OCI-LY7 (cell line): ENCODE measurements at regions not wholly inside any gene's neighbourhood (a gene's known extent, or its start where the extent isn't known, plus 50 kb on each side); places are given as distances from the start of the nearest gene placed in this dataset.

Source experiments
- BruUV-seq: library from RNA; stranded (reverse); fragments of 400-500 nt; replicated peaks from 2 replicates; lab custom pipeline; 2021; lab: Mats Ljungman, UMichigan
- CTCF ChIA-PET: fragments of 300-600 bp; sonication (Branson Sonifier 250); formaldehyde crosslinking; loops from one replicate; lab custom pipeline; 2022; ENCODE audit warnings: antibody characterized with exemption; ENCODE audit not compliant: unreplicated experiment; lab: Charles Lee
- POLR2A ChIA-PET: fragments of 300-600 bp; sonication (Branson Sonifier 250); formaldehyde crosslinking; loops from one replicate; lab custom pipeline; 2022; ENCODE audit warnings: antibody characterized with exemption; lab: Charles Lee
- DNase-seq: peaks from one replicate; pipeline ENCODE4 v3.0.0-alpha.2; 2015; ENCODE audit warnings: low spot score
- H2AFZ ChIP-seq: fragments of 200-600 bp; sonication (generic), shearing (Covaris generic); 2 replicates; pipeline ENCODE4 v1.6.1; 2014; ENCODE audit warnings: mild to moderate bottlenecking, antibody characterized with exemption, low read length, moderate library complexity
- H3K27ac ChIP-seq: fragments of 200-600 bp; sonication (generic); 2 replicates; pipeline ENCODE4 v1.5.1; 2014; ENCODE audit warnings: mixed run types, low read depth, mild to moderate bottlenecking, moderate library complexity, low read length, inconsistent platforms; ENCODE audit not compliant: poor library complexity, severe bottlenecking
- H3K36me3 ChIP-seq: fragments of 200-600 bp; sonication (generic); 2 replicates; pipeline ENCODE4 v1.6.1; 2014; ENCODE audit warnings: mild to moderate bottlenecking, antibody characterized with exemption, low read length, moderate library complexity, mixed read lengths; ENCODE audit not compliant: insufficient read depth
- H3K4me1 ChIP-seq: fragments of 200-600 bp; sonication (generic); 2 replicates; pipeline ENCODE4 v1.5.1; 2014; ENCODE audit warnings: mild to moderate bottlenecking, low read length; ENCODE audit not compliant: insufficient read depth, poor library complexity, severe bottlenecking
- H3K4me2 ChIP-seq: fragments of 200-600 bp; sonication (generic); 2 replicates; pipeline ENCODE4 v1.6.1; 2014; ENCODE audit warnings: mild to moderate bottlenecking, low read length
- H3K4me3 ChIP-seq: fragments of 200-600 bp; sonication (generic); 2 replicates; pipeline ENCODE4 v1.5.1; 2014; ENCODE audit warnings: mild to moderate bottlenecking, low read depth, low read length; ENCODE audit not compliant: poor library complexity, severe bottlenecking
- H3K79me2 ChIP-seq: fragments of 200-600 bp; sonication (generic); 2 replicates; pipeline ENCODE4 v1.6.1; 2016; ENCODE audit warnings: low read depth, mild to moderate bottlenecking, low read length, moderate library complexity, mixed read lengths; ENCODE audit not compliant: insufficient read depth
- H3K9me2 ChIP-seq: fragments of 200-600 bp; sonication (generic); 2 replicates; pipeline ENCODE4 v1.6.1; 2016; ENCODE audit warnings: mild to moderate bottlenecking, low read length, mixed read lengths; ENCODE audit not compliant: insufficient read depth
- H3K9me3 ChIP-seq: fragments of 200-600 bp; sonication (generic); 2 replicates; pipeline ENCODE4 v1.6.1; 2014; ENCODE audit warnings: mild to moderate bottlenecking, mixed run types, low read length, mixed read lengths
- H4K20me1 ChIP-seq: fragments of 200-600 bp; sonication (generic); 2 replicates; pipeline ENCODE4 v1.6.1; 2014; ENCODE audit warnings: mild to moderate bottlenecking, antibody characterized with exemption, low read length, moderate library complexity, mixed read lengths; ENCODE audit not compliant: insufficient read depth
- EZH2phosphoT487 ChIP-seq: fragments of 200-600 bp; sonication (generic); IDR thresholded peaks from 2 replicates; pipeline ENCODE4 v1.6.1; 2018; ENCODE audit warnings: low read depth, borderline replicate concordance, mild to moderate bottlenecking, mixed run types, antibody characterized with exemption, low read length, moderate library complexity, mixed read lengths
- intact Hi-C: fragments of 100-400 bp; cut with micrococcal nuclease; formaldehyde crosslinking; loops from one replicate; pipeline ENCODE4 v1.10.0; 2022; ENCODE audit not compliant: unreplicated experiment
- TF ChIP-seq, protein P1 (sequence below): fragments of 200-600 bp; sonication (generic); conservative IDR thresholded peaks from 2 replicates; pipeline ENCODE4 v1.5.1; 2014; ENCODE audit warnings: mild to moderate bottlenecking, antibody characterized with exemption, low read length, moderate library complexity, mixed read lengths

DNA sequence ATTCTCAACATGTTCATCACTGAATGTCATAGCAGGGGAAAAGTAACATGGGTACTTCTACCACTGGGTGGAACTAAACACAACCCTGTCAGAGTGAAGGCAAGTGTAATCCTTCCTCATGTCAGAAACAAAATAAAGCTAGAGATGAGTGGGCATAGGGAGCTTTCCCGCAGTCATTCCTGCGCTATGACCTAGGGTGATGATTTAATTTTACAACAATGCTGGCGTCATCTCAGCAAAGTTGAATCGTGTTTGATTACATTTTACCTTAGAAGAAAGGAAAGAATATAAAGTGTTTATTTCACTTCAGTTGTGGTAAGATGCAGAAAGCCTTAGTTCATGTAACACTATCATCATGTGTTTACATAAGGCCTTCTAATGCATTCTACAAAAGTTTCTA lies 355.6 kb downstream of the METTL15 start:
- no TSS peak for BruUV-seq
- no peaks in the 10 kb centered on the region for H3K9me3 ChIP-seq
- no peaks in the 10 kb centered on the region for H4K20me1 ChIP-seq
- H3K79me2 ChIP-seq = no peaks in the 10 kb centered on the region
- no peak overlapping the region for H3K4me3 ChIP-seq
- DNase-seq = no peak
- no peak overlapping the region for H2AFZ ChIP-seq
- ChIA-PET CTCF (no interaction called here), POLR2A (no interaction called here)
- H3K27ac ChIP-seq = no peak overlapping the region
- no peaks in the 10 kb centered on the region for H3K9me2 ChIP-seq
- no peak for TF ChIP-seq EZH2phosphoT487
- TF ChIP-seq, protein P1, sequence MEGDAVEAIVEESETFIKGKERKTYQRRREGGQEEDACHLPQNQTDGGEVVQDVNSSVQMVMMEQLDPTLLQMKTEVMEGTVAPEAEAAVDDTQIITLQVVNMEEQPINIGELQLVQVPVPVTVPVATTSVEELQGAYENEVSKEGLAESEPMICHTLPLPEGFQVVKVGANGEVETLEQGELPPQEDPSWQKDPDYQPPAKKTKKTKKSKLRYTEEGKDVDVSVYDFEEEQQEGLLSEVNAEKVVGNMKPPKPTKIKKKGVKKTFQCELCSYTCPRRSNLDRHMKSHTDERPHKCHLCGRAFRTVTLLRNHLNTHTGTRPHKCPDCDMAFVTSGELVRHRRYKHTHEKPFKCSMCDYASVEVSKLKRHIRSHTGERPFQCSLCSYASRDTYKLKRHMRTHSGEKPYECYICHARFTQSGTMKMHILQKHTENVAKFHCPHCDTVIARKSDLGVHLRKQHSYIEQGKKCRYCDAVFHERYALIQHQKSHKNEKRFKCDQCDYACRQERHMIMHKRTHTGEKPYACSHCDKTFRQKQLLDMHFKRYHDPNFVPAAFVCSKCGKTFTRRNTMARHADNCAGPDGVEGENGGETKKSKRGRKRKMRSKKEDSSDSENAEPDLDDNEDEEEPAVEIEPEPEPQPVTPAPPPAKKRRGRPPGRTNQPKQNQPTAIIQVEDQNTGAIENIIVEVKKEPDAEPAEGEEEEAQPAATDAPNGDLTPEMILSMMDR = no peak
- H3K36me3 ChIP-seq = no peaks in the 10 kb centered on the region
- no peak overlapping the region for H3K4me2 ChIP-seq
- intact Hi-C loops = no loop called here
- no peaks in the 10 kb centered on the region for H3K4me1 ChIP-seq

DNA sequence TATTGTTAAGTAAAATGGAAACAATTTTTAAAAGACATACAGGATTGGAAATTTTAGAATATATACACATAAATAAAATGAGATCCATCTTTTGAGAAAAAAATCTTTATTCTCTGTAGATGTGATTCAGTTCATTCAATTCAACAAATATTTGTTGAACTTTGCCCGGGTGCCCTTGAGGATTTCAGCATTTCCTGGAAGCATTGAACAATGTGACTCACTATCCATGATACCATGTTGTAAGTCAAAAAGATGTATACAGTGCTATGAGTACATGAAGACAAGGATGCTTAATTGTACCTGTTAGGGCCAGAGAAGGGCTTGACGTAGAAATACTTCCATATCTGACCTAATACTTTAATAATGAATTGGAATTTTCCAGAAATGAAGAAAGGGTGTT lies 353.7 kb downstream of the METTL15 start:
- no peaks in the 10 kb centered on the region for H3K9me2 ChIP-seq
- no peak overlapping the region for H2AFZ ChIP-seq
- no peak overlapping the region for H3K4me2 ChIP-seq
- TF ChIP-seq EZH2phosphoT487 = no peak
- TF ChIP-seq, protein P1 = no peak
- no peaks in the 10 kb centered on the region for H4K20me1 ChIP-seq
- H3K36me3 ChIP-seq = no peaks in the 10 kb centered on the region
- no peaks in the 10 kb centered on the region for H3K79me2 ChIP-seq
- no peak overlapping the region for H3K4me3 ChIP-seq
- intact Hi-C loops = no loop called here
- no peaks in the 10 kb centered on the region for H3K9me3 ChIP-seq
- BruUV-seq = no TSS peak
- CTCF ChIA-PET = no interaction called here
- no peak overlapping the region for H3K27ac ChIP-seq
- H3K4me1 ChIP-seq = no peaks in the 10 kb centered on the region
- POLR2A ChIA-PET = interaction anchor here (1.0 kb wide), 1 partner anchor 10 kb away, joined by 5 read pairs; no protein-coding TSS in a partner anchor
- no peak for DNase-seq

DNA sequence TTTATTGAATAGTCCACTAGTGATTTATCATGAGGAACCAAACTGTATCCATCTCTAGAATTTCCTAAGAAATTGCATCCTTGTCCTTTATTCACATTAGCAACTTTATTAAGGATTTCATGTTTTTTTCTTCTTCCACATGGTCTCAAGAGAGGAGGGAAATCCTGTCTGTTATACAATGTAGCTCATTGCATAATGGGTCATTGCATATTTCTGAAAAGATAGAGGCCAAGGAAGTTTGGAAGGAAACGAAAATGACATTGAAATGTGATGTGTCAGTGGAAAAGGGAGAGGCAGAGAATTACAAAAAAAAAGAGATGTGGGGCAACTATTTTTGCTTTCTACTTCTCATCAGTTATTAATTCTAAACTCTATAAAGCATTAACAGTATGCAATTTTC lies 353.1 kb downstream of the METTL15 start:
- no peaks in the 10 kb centered on the region for H3K4me1 ChIP-seq
- no peak for DNase-seq
- no peaks in the 10 kb centered on the region for H4K20me1 ChIP-seq
- H3K4me3 ChIP-seq = no peak overlapping the region
- POLR2A ChIA-PET = interaction anchor here (1.0 kb wide), 1 partner anchor 10 kb away, joined by 5 read pairs; no protein-coding TSS in a partner anchor
- TF ChIP-seq, protein P1 = no peak
- TF ChIP-seq EZH2phosphoT487 = no peak
- no peak overlapping the region for H3K27ac ChIP-seq
- H3K9me2 ChIP-seq = no peaks in the 10 kb centered on the region
- CTCF ChIA-PET = no interaction called here
- H3K9me3 ChIP-seq = no peaks in the 10 kb centered on the region
- intact Hi-C loops = no loop called here
- no peak overlapping the region for H3K4me2 ChIP-seq
- no TSS peak for BruUV-seq
- H3K36me3 ChIP-seq = no peaks in the 10 kb centered on the region
- H2AFZ ChIP-seq = no peak overlapping the region
- no peaks in the 10 kb centered on the region for H3K79me2 ChIP-seq
